H1 (cell line): ENCODE measurements at regions not wholly inside any gene's neighbourhood (a gene's known extent, or its start where the extent isn't known, plus 50 kb on each side); places are given as distances from the start of the nearest gene placed in this dataset.

ENCODE experiments used
- CTCF ChIA-PET: fragments of 300-600 bp; sonication (Branson Sonifier 250); formaldehyde crosslinking; loops from one replicate; lab custom pipeline; 2021; ENCODE audit not compliant: partially characterized antibody; lab: Charles Lee
- POLR2A ChIA-PET: fragments of 300-600 bp; sonication (Branson Sonifier 250); formaldehyde crosslinking; loops from one replicate; lab custom pipeline; 2021; ENCODE audit warnings: inconsistent platforms; ENCODE audit not compliant: partially characterized antibody; lab: Charles Lee
- DNase-seq, 2 experiments: peaks; one replicate each; pipeline versions ENCODE4 v3.0.0 to v3.0.0-alpha.2; 2010 to 2022; ENCODE audit warnings: low spot score in 2 of 2, low read depth in 1 of 2, mixed read lengths in 1 of 2
- FAIRE-seq: peaks from 2 replicates; lab custom pipeline; 2011; peaks lifted over from hg19 to GRCh38; lab: Jason Lieb, UNC
- H2AFZ ChIP-seq: 2 replicates; pipeline ENCODE4 v1.8.1; 2012; ENCODE audit warnings: low read length, inconsistent platforms
- H2AK5ac ChIP-seq: 2 replicates; pipeline ENCODE4 v1.6.1; 2013; ENCODE audit warnings: low read depth, low read length
- H2BK120ac ChIP-seq: replicated peaks from 2 replicates; pipeline ENCODE3; 2013; ENCODE audit warnings: low read depth, low read length, inconsistent platforms
- H2BK12ac ChIP-seq: 2 replicates; pipeline ENCODE4 v1.6.1; 2013; ENCODE audit warnings: low read depth, low read length
- H2BK15ac ChIP-seq: 2 replicates; pipeline ENCODE4 v1.6.1; 2013; ENCODE audit warnings: low read length
- H2BK20ac ChIP-seq: 2 replicates; pipeline ENCODE4 v1.6.1; 2013; ENCODE audit warnings: low read length
- H2BK5ac ChIP-seq: 2 replicates; pipeline ENCODE4 v1.6.1; 2013; ENCODE audit warnings: low read depth, low read length
- H3K14ac ChIP-seq: 2 replicates; pipeline ENCODE4 v1.6.1; 2013; ENCODE audit warnings: inconsistent platforms; ENCODE audit not compliant: insufficient read length
- H3K18ac ChIP-seq: 2 replicates; pipeline ENCODE4 v1.6.1; 2013; ENCODE audit warnings: low read length; ENCODE audit errors: extremely low read depth
- H3K23ac ChIP-seq: 2 replicates; pipeline ENCODE4 v1.6.1; 2013; ENCODE audit warnings: inconsistent platforms; ENCODE audit not compliant: insufficient read length
- H3K23me2 ChIP-seq: 2 replicates; pipeline ENCODE4 v1.6.1; 2013; ENCODE audit warnings: low read depth, low read length
- H3K27ac ChIP-seq: 2 replicates; pipeline ENCODE4 v1.6.1; 2011; ENCODE audit warnings: low read depth, low read length, inconsistent platforms
- H3K27me3 ChIP-seq, 4 experiments: replicated peaks in 1 of 4; 1 replicate in 1 of 4; 2 replicates in 3 of 4; pipeline versions ENCODE4 v1.6.1 to v1.8.1; 2011 to 2013; ENCODE audit warnings: low read length in 3 of 4, mild to moderate bottlenecking in 3 of 4, inconsistent platforms in 2 of 4, mixed read lengths in 2 of 4, moderate library complexity in 1 of 4; ENCODE audit not compliant: control insufficient read depth in 3 of 4, insufficient read depth in 3 of 4; ENCODE audit errors: extremely low read depth in 1 of 4
- H3K36me3 ChIP-seq, 4 experiments: 2 replicates each; pipeline versions ENCODE4 v1.6.1 to v1.8.1; 2011 to 2013; ENCODE audit warnings: mild to moderate bottlenecking in 4 of 4, low read length in 3 of 4, moderate library complexity in 2 of 4, control low read depth in 1 of 4, inconsistent platforms in 1 of 4; ENCODE audit not compliant: insufficient read depth in 4 of 4, control insufficient read depth in 2 of 4
- H3K4ac ChIP-seq: replicated peaks from 2 replicates; pipeline ENCODE3; 2013; ENCODE audit warnings: low read length, low read depth, mixed read lengths, inconsistent platforms; ENCODE audit not compliant: insufficient read length
- H3K4me1 ChIP-seq, 4 experiments: replicated peaks in 1 of 4; 1 replicate in 1 of 4; 2 replicates in 3 of 4; pipeline versions ENCODE4 v1.6.1 to v1.8.1; 2011 to 2013; ENCODE audit warnings: low read length in 3 of 4, inconsistent platforms in 2 of 4, mixed read lengths in 1 of 4; ENCODE audit not compliant: insufficient read depth in 4 of 4, control insufficient read depth in 3 of 4
- H3K4me2 ChIP-seq, 2 experiments: 2 replicates each; pipeline versions ENCODE4 v1.6.1 to v1.8.1; 2011 to 2013; ENCODE audit warnings: low read depth in 2 of 2, low read length in 2 of 2, control low read depth in 1 of 2, inconsistent platforms in 1 of 2, mild to moderate bottlenecking in 1 of 2; ENCODE audit not compliant: insufficient read depth in 1 of 2
- H3K4me3 ChIP-seq, 4 experiments: fragments of 200-600, 300-600 bp in 1 of 4; sonication (generic), shearing (Covaris generic), sonication (Bioruptor Twin) in 1 of 4; 2 replicates each; pipeline versions ENCODE4 v1.5.1 to v1.8.1; 2011 to 2016; ENCODE audit warnings: low read length in 4 of 4, low read depth in 3 of 4, control low read depth in 2 of 4, inconsistent platforms in 2 of 4, mild to moderate bottlenecking in 2 of 4, mixed read lengths in 1 of 4, moderate library complexity in 1 of 4; ENCODE audit not compliant: insufficient read depth in 2 of 4; ENCODE audit errors: extremely low read depth in 1 of 4
- H3K56ac ChIP-seq: replicated peaks from 2 replicates; pipeline ENCODE3; 2013; ENCODE audit warnings: low read depth, mild to moderate bottlenecking, mixed read lengths, low read length, inconsistent platforms; ENCODE audit not compliant: insufficient read length
- H3K79me1 ChIP-seq: 2 replicates; pipeline ENCODE4 v1.6.1; 2013; ENCODE audit warnings: low read depth, low read length, control low read depth
- H3K79me2 ChIP-seq, 2 experiments: 2 replicates each; pipeline versions ENCODE4 v1.6.1 to v1.8.1; 2012 to 2013; ENCODE audit warnings: low read length in 2 of 2, mild to moderate bottlenecking in 2 of 2, inconsistent platforms in 1 of 2; ENCODE audit not compliant: insufficient read depth in 2 of 2, control insufficient read depth in 1 of 2
- H3K9ac ChIP-seq, 4 experiments: replicated peaks in 1 of 4; 1 replicate in 1 of 4; 2 replicates in 3 of 4; pipeline versions ENCODE4 v1.6.1 to v1.8.1; 2011 to 2013; ENCODE audit warnings: low read depth in 3 of 4, low read length in 3 of 4, control low read depth in 2 of 4, mild to moderate bottlenecking in 2 of 4, moderate library complexity in 2 of 4, inconsistent platforms in 1 of 4; ENCODE audit errors: extremely low read depth in 1 of 4
- H3K9me3 ChIP-seq, 2 experiments: 2 replicates each; pipeline versions ENCODE4 v1.6.1 to v1.8.1; 2012 to 2013; ENCODE audit warnings: mild to moderate bottlenecking in 2 of 2, moderate library complexity in 2 of 2, control low read depth in 1 of 2, inconsistent platforms in 1 of 2, low read depth in 1 of 2, low read length in 1 of 2, mixed read lengths in 1 of 2; ENCODE audit not compliant: insufficient read depth in 2 of 2
- H4K20me1 ChIP-seq, 2 experiments: replicated peaks in 1 of 2; 2 replicates each; pipeline versions ENCODE3 to v1.8.1; 2011 to 2013; ENCODE audit warnings: inconsistent platforms in 2 of 2, low read length in 2 of 2, mild to moderate bottlenecking in 1 of 2; ENCODE audit not compliant: insufficient read depth in 2 of 2, control insufficient read depth in 1 of 2
- H4K5ac ChIP-seq: 2 replicates; pipeline ENCODE4 v1.6.1; 2013; ENCODE audit warnings: low read length, low read depth, mixed read lengths, inconsistent platforms; ENCODE audit not compliant: insufficient read length
- H4K8ac ChIP-seq: 2 replicates; pipeline ENCODE4 v1.8.0; 2013; ENCODE audit warnings: mild to moderate bottlenecking, moderate library complexity, low read length, inconsistent platforms; ENCODE audit not compliant: insufficient read depth; ENCODE audit errors: extremely low read depth
- H4K91ac ChIP-seq: replicated peaks from 2 replicates; pipeline ENCODE3; 2013; ENCODE audit warnings: low read length, mixed read lengths, inconsistent platforms; ENCODE audit not compliant: insufficient read length
- BRCA1 ChIP-seq: IDR thresholded peaks from 2 replicates; pipeline ENCODE4 v1.6.1; 2012; ENCODE audit warnings: low read depth, low read length, improper control_type of control experiment
- CTBP2 ChIP-seq: IDR thresholded peaks from 2 replicates; pipeline ENCODE4 v1.7.0; 2011; ENCODE audit warnings: borderline replicate concordance, mild to moderate bottlenecking, moderate library complexity, mixed read lengths, low read length; ENCODE audit not compliant: insufficient read depth, insufficient read length
- JUN ChIP-seq: IDR thresholded peaks from 2 replicates; pipeline ENCODE4 v1.6.1; 2011; ENCODE audit warnings: low read depth, mild to moderate bottlenecking, improper control_type of control experiment, low read length
- KDM4A ChIP-seq: IDR thresholded peaks from one replicate; pipeline ENCODE4 v1.7.1; 2012; ENCODE audit warnings: low read depth, mild to moderate bottlenecking, moderate library complexity, low read length, inconsistent platforms; ENCODE audit not compliant: severe bottlenecking
- KDM5A ChIP-seq: fragments of 200-600 bp; IDR thresholded peaks from 2 replicates; pipeline ENCODE4 v1.7.1; 2012; ENCODE audit warnings: mild to moderate bottlenecking, low read length, inconsistent platforms, mixed read lengths
- NRF1 ChIP-seq: IDR thresholded peaks from 2 replicates; pipeline ENCODE4 v1.6.1; 2011; ENCODE audit warnings: mild to moderate bottlenecking, low read depth, low read length, improper control_type of control experiment
- SIRT6 ChIP-seq: IDR thresholded peaks from one replicate; pipeline ENCODE4 v1.7.1; 2012; ENCODE audit warnings: low read length, inconsistent platforms
- SRF ChIP-seq: IDR thresholded peaks from 2 replicates; pipeline ENCODE4 v1.6.1; 2011; ENCODE audit warnings: mild to moderate bottlenecking, low read depth, low read length, moderate library complexity
- WGBS, 2 experiments: shearing (Covaris generic) in 1 of 2; methylation state at CpG; one replicate each; pipeline versions ENCODE4 v1.1.6 to v1.1.7; 2013 to 2015; ENCODE audit warnings: low lambda C conversion rate in 2 of 2, mixed read lengths in 2 of 2, inconsistent platforms in 1 of 2, low coverage in 1 of 2, missing lambda C conversion rate in 1 of 2; ENCODE audit not compliant: insufficient replicate concordance in 2 of 2, insufficient coverage in 1 of 2, insufficient read length in 1 of 2; ENCODE audit errors: extremely low coverage in 1 of 2, missing lambda C conversion rate in 1 of 2; 5-methylcytosine and 5-hydroxymethylcytosine counted together
- TF ChIP-seq, protein P1 (sequence below): IDR thresholded peaks from 2 replicates; pipeline ENCODE4 v1.6.1; 2012; ENCODE audit warnings: inconsistent platforms

DNA sequence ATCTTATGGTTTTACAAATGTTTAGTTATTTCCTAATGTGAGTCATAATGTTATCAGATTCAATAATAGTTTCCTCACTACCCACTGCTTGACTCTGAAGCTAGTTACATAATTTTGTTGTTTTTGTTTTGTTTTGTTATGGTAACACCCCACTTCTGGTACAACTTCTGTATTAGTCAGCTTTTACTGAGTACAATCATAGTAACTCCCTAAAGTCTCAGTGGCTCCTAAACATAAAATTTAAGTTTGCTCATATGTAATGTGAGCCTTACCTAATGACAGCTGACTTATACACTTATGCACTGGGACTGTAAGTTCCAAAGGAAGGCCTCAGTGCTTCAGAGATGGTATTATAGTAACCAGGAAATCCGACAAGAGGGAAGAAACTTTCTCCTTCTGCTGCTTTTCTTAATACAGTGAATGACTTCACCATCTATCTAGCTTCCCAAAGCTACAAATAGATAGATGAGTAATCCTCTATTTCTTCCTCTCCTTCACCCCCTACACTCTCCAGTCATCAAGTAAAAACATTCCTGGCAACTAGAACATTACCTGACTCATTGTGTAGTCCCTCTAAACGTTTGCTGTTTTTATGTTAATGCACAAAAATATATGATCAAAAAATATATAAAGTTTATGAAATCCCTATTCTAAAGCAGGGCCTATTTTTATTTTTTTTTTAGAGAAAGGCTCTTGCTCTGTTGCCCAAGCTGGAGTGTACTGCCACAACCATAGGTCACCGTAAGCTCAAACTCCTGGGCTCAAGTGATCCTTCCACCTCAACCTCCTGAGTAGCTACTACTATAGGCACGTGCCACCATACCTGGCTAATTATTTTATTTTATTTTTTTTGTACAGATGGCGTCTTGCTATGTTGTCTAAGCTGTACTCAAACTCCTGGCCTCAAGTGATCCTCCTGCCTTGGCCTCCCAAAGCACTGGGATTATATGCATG lies 563.0 kb downstream of the SOX6 start:
- ChIA-PET CTCF (interaction anchor here (0.9 to 2.0 kb wide), 2 partner anchors 19 to 63 kb away, joined by 3 to 4 read pairs; no protein-coding TSS in a partner anchor), POLR2A (no interaction called here)
- no peak overlapping the region for H2BK120ac ChIP-seq
- H3K27ac ChIP-seq: no peak overlapping the region
- no peaks in the 10 kb centered on the region for H4K20me1 ChIP-seq
- no peak overlapping the region for H3K4ac ChIP-seq
- H3K9ac ChIP-seq: no peak overlapping the region
- H4K91ac ChIP-seq: no peak overlapping the region
- DNase-seq (no peak), FAIRE-seq (no peak)
- no peak overlapping the region for H4K5ac ChIP-seq
- H3K4me1 ChIP-seq: no peaks in the 10 kb centered on the region
- no peaks in the 10 kb centered on the region for H3K36me3 ChIP-seq
- no peak overlapping the region for H2BK5ac ChIP-seq
- H2BK12ac ChIP-seq: no peak overlapping the region
- WGBS, 2 experiments: 84% methylated on average over 5 of the region's 5 CpGs; no CpG with 5 or more reads in 1 of the 2 experiments
- H2BK20ac ChIP-seq: no peak overlapping the region
- H4K8ac ChIP-seq: no peak overlapping the region
- no peaks in the 10 kb centered on the region for H3K79me2 ChIP-seq
- no peak overlapping the region for H3K18ac ChIP-seq
- H3K27me3 ChIP-seq: peaks cover 0 to 1% (median 0%) of the 10 kb centered on the region in 4 experiments; a peak in 1 of 7 replicates
- no peak overlapping the region for H3K56ac ChIP-seq
- no peak overlapping the region for H3K23ac ChIP-seq
- H3K23me2 ChIP-seq: no peaks in the 10 kb centered on the region
- H2AFZ ChIP-seq: no peak overlapping the region
- H3K79me1 ChIP-seq: no peaks in the 10 kb centered on the region
- H3K4me3 ChIP-seq: no peak overlapping the region
- no peak overlapping the region for H3K14ac ChIP-seq
- H3K4me2 ChIP-seq: no peak overlapping the region
- no peak overlapping the region for H2AK5ac ChIP-seq
- H3K9me3 ChIP-seq: peaks cover 0 to 7% of the 10 kb centered on the region in 2 experiments; a peak in 1 of 4 replicates
- no peak overlapping the region for H2BK15ac ChIP-seq
- TF ChIP-seq SRF (no peak), KDM5A (no peak), NRF1 (no peak), SIRT6 (no peak), CTBP2 (no peak), BRCA1 (no peak), JUN (no peak), KDM4A (no peak)
- TF ChIP-seq, protein P1, sequence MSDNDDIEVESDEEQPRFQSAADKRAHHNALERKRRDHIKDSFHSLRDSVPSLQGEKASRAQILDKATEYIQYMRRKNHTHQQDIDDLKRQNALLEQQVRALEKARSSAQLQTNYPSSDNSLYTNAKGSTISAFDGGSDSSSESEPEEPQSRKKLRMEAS: no peak
